ENCODE measurements at regions not wholly inside any gene's neighbourhood (a gene's known extent, or its start where the extent isn't known, plus 50 kb on each side); places are given as distances from the start of the nearest gene placed in this dataset.

GRCh38 chr4:110860901-110861300, 238.0 kb upstream of the PITX2 start:
- TF ChIP-seq ELF4 (IDR thresholded peaks at IDR 0.05) (no peak), FOXK2 (IDR thresholded peaks at IDR 0.05) (no peak), BHLHE40 (IDR thresholded peaks at IDR 0.05; ENCODE audit: borderline replicate concordance) (no peak), CTBP1 (IDR thresholded peaks at IDR 0.05; ENCODE audit: borderline replicate concordance) (no peak), TARDBP (IDR thresholded peaks at IDR 0.05) (no peak), FOXM1 (IDR thresholded peaks at IDR 0.05; ENCODE audit: borderline replicate concordance) (no peak), ARNT (IDR thresholded peaks at IDR 0.05) (no peak), SP1 (IDR thresholded peaks at IDR 0.05) (no peak), NFRKB (IDR thresholded peaks at IDR 0.05) (no peak), LEF1 (IDR thresholded peaks at IDR 0.05; ENCODE audit: borderline replicate concordance) (no peak)
- DNase-seq (ENCODE audit: extremely low spot score), result no peak
- ChIA-PET CTCF (no interaction called here), POLR2A (no interaction called here)

GRCh38 chr4:110865611-110866259, 242.9 kb upstream of the PITX2 start:
- DNase-seq (ENCODE audit: extremely low spot score), result no peak
- ChIA-PET POLR2A (no interaction called here), CTCF (no interaction called here)
- no peak for TF ChIP-seq FOXA1 (IDR thresholded peaks at IDR 0.05)
- no peak for TF ChIP-seq TARDBP (IDR thresholded peaks at IDR 0.05)
- no peak for TF ChIP-seq ELF4 (IDR thresholded peaks at IDR 0.05)
- no peak for TF ChIP-seq LEF1 (IDR thresholded peaks at IDR 0.05; ENCODE audit: borderline replicate concordance)
- no peak for TF ChIP-seq PKNOX1 (IDR thresholded peaks at IDR 0.05)
- TF ChIP-seq FOXK2 (IDR thresholded peaks at IDR 0.05), result no peak
- TF ChIP-seq ZNF384 (IDR thresholded peaks at IDR 0.05), result no peak
- TF ChIP-seq ARNT (IDR thresholded peaks at IDR 0.05), result no peak
- TF ChIP-seq L3MBTL2 (conservative IDR thresholded peaks at IDR 0.05), result no peak
- no peak for TF ChIP-seq SUZ12 (IDR thresholded peaks at IDR 0.05)
- no peak for TF ChIP-seq CTBP1 (IDR thresholded peaks at IDR 0.05; ENCODE audit: borderline replicate concordance)
- TF ChIP-seq FOXM1 (IDR thresholded peaks at IDR 0.05; ENCODE audit: borderline replicate concordance), result no peak
- TF ChIP-seq HDGF (IDR thresholded peaks at IDR 0.05; ENCODE audit: borderline replicate concordance), result no peak
- TF ChIP-seq SP1 (IDR thresholded peaks at IDR 0.05), result no peak
- no peak for TF ChIP-seq NFRKB (IDR thresholded peaks at IDR 0.05)

- ChIA-PET POLR2A (no interaction called here), CTCF (no interaction called here)
- DNase-seq (ENCODE audit: extremely low spot score), result no peak
- TF ChIP-seq ZNF384 (IDR thresholded peaks at IDR 0.05) (peak; percentile 46; the same call in 1 of the 2 replicates), HDGF (IDR thresholded peaks at IDR 0.05; ENCODE audit: borderline replicate concordance) (no peak), PKNOX1 (IDR thresholded peaks at IDR 0.05) (peak; percentile 60; the same call in 1 of the 2 replicates), SUZ12 (IDR thresholded peaks at IDR 0.05) (no peak)
Measured at GRCh38 chr4:110867251-110867960, 244.5 kb upstream of the PITX2 start.

GRCh38 chr4:110867981-110868720, 245.3 kb upstream of the PITX2 start:
- ChIA-PET CTCF (no interaction called here), POLR2A (no interaction called here)
- no peak for DNase-seq (ENCODE audit: extremely low spot score)
- no peak for TF ChIP-seq HDGF (IDR thresholded peaks at IDR 0.05; ENCODE audit: borderline replicate concordance)
- no peak for TF ChIP-seq ELF4 (IDR thresholded peaks at IDR 0.05)
- TF ChIP-seq FOXM1 (IDR thresholded peaks at IDR 0.05; ENCODE audit: borderline replicate concordance), result no peak
- no peak for TF ChIP-seq BHLHE40 (IDR thresholded peaks at IDR 0.05; ENCODE audit: borderline replicate concordance)
- TF ChIP-seq SP1 (IDR thresholded peaks at IDR 0.05), result no peak
- TF ChIP-seq NFRKB (IDR thresholded peaks at IDR 0.05), result no peak
- no peak for TF ChIP-seq LEF1 (IDR thresholded peaks at IDR 0.05; ENCODE audit: borderline replicate concordance)
- no peak for TF ChIP-seq FOXA1 (IDR thresholded peaks at IDR 0.05)
- TF ChIP-seq FOXK2 (IDR thresholded peaks at IDR 0.05), result no peak

GRCh38 chr4:110869114-110869513, 246.2 kb upstream of the PITX2 start:
- ChIA-PET CTCF (no interaction called here), POLR2A (no interaction called here)
- TF ChIP-seq BHLHE40 (IDR thresholded peaks at IDR 0.05; ENCODE audit: borderline replicate concordance) (no peak), SUZ12 (IDR thresholded peaks at IDR 0.05) (no peak), HDGF (IDR thresholded peaks at IDR 0.05; ENCODE audit: borderline replicate concordance) (no peak), PKNOX1 (IDR thresholded peaks at IDR 0.05) (no peak), FOXA1 (IDR thresholded peaks at IDR 0.05) (no peak), L3MBTL2 (conservative IDR thresholded peaks at IDR 0.05) (no peak), SP1 (IDR thresholded peaks at IDR 0.05) (no peak), ELF4 (IDR thresholded peaks at IDR 0.05) (no peak), ZNF384 (IDR thresholded peaks at IDR 0.05) (no peak), TARDBP (IDR thresholded peaks at IDR 0.05) (no peak), FOXK2 (IDR thresholded peaks at IDR 0.05) (no peak), FOXM1 (IDR thresholded peaks at IDR 0.05; ENCODE audit: borderline replicate concordance) (no peak), ARNT (IDR thresholded peaks at IDR 0.05) (no peak)
- DNase-seq (ENCODE audit: extremely low spot score), result no peak

Measured in HEK293T (cell line).